Natural killer cell (primary cell): ENCODE measurements at regions not wholly inside any gene's neighbourhood (a gene's known extent, or its start where the extent isn't known, plus 50 kb on each side); places are given as distances from the start of the nearest gene placed in this dataset.

Experiments
- ATAC-seq, 3 donors: fragments of 150-1000 bp in 2 of 3; fragments of 200-7000 bp in 1 of 3; cut with Tn5 transposase; 1 replicate in 1 of 3; 2 replicates in 2 of 3; pipeline ENCODE4 v1.10.0; 2021; ENCODE audit warnings: mild to moderate bottlenecking in 2 of 3, moderate library complexity in 2 of 3
- DNase-seq, 2 donors: peaks; one replicate each; pipeline versions ENCODE4 v3.0.0 to v3.0.0-alpha.2; 2013 to 2021; ENCODE audit warnings: mixed read lengths in 1 of 2
- H3K27ac ChIP-seq: one replicate; pipeline ENCODE4 v1.5.1; 2013; ENCODE audit warnings: mild to moderate bottlenecking, low read length
- H3K27me3 ChIP-seq: one replicate; pipeline ENCODE4 v1.6.1; 2013; ENCODE audit warnings: low read length; ENCODE audit not compliant: control insufficient read depth, insufficient read depth
- H3K36me3 ChIP-seq: one replicate; pipeline ENCODE4 v1.6.1; 2013; ENCODE audit warnings: low read length; ENCODE audit not compliant: control insufficient read depth, insufficient read depth
- H3K4me1 ChIP-seq: one replicate; pipeline ENCODE4 v1.6.1; 2013; ENCODE audit warnings: low read length; ENCODE audit not compliant: control insufficient read depth, insufficient read depth
- H3K4me3 ChIP-seq: one replicate; pipeline ENCODE4 v1.5.1; 2013; ENCODE audit warnings: low read length
- H3K9me3 ChIP-seq: one replicate; pipeline ENCODE4 v1.6.1; 2013; ENCODE audit warnings: low read length; ENCODE audit not compliant: control insufficient read depth, insufficient read depth
- H3K27ac Mint-ChIP-seq, 2 donors: one replicate each; pipeline ENCODE4 v1.8.0; 2022; ENCODE audit warnings: mild to moderate bottlenecking in 2 of 2, mixed read lengths in 2 of 2, moderate library complexity in 1 of 2
- H3K27me3 Mint-ChIP-seq, 2 donors: one replicate each; pipeline ENCODE4 v1.8.0; 2022; ENCODE audit warnings: low read depth in 2 of 2, mixed read lengths in 2 of 2
- H3K36me3 Mint-ChIP-seq: one replicate; pipeline ENCODE4 v1.8.0; 2022; ENCODE audit warnings: mixed read lengths
- H3K4me1 Mint-ChIP-seq, 2 donors: one replicate each; pipeline ENCODE4 v1.8.0; 2022; ENCODE audit warnings: mixed read lengths in 2 of 2
- H3K4me3 Mint-ChIP-seq: one replicate; pipeline ENCODE4 v1.8.0; 2022; ENCODE audit warnings: mild to moderate bottlenecking, moderate library complexity, mixed read lengths
- H3K9me3 Mint-ChIP-seq, 2 donors: one replicate each; pipeline ENCODE4 v1.8.0; 2022; ENCODE audit warnings: mixed read lengths in 2 of 2
- CTCF ChIP-seq: fragments of 200-600 bp; IDR thresholded peaks from one replicate; pipeline ENCODE4 v1.8.0; 2022; ENCODE audit warnings: antibody characterized with exemption
- WGBS: methylation state at CpG from one replicate; pipeline ENCODE4 v1.1.7; 2013; ENCODE audit warnings: missing lambda C conversion rate; ENCODE audit not compliant: insufficient coverage; 5-methylcytosine and 5-hydroxymethylcytosine counted together
- intact Hi-C: fragments of 100-400 bp; cut with micrococcal nuclease; formaldehyde crosslinking; loops from one replicate; pipeline ENCODE4 v1.14.2; 2022

GRCh38 chr4:37101686-37102085, 142.9 kb upstream of the NWD2 start:
- no peaks in the 10 kb centered on the region for H3K36me3 ChIP-seq
- peaks cover 4% of the 10 kb centered on the region in 2 donors for H3K9me3 Mint-ChIP-seq
- ATAC-seq: no peak
- no peaks in the 10 kb centered on the region for H3K9me3 ChIP-seq
- intact Hi-C loops: no loop called here
- no peaks in the 10 kb centered on the region for H3K36me3 Mint-ChIP-seq
- WGBS: 91% methylated on average over 1 of the region's 2 CpGs
- H3K4me1 Mint-ChIP-seq: no peaks in the 10 kb centered on the region
- no peaks in the 10 kb centered on the region for H3K4me1 ChIP-seq
- H3K27ac ChIP-seq: no peak overlapping the region
- TF ChIP-seq CTCF: no peak
- no peaks in the 10 kb centered on the region for H3K27me3 Mint-ChIP-seq
- DNase-seq: no peak
- H3K4me3 ChIP-seq: no peak overlapping the region
- no peak overlapping the region for H3K4me3 Mint-ChIP-seq
- no peaks in the 10 kb centered on the region for H3K27me3 ChIP-seq
- H3K27ac Mint-ChIP-seq: no peak overlapping the region

GRCh38 chr4:37109756-37110155, 134.8 kb upstream of the NWD2 start:
- H3K4me3 ChIP-seq: no peak overlapping the region
- no peak overlapping the region for H3K27ac ChIP-seq
- no peak for DNase-seq
- no peak overlapping the region for H3K27ac Mint-ChIP-seq
- no peak for ATAC-seq
- 44% methylated on average over 1 of the region's 1 CpG for WGBS
- no peaks in the 10 kb centered on the region for H3K36me3 ChIP-seq
- H3K9me3 Mint-ChIP-seq: peaks cover 4 to 9% of the 10 kb centered on the region in 2 donors
- intact Hi-C loops: no loop called here
- no peaks in the 10 kb centered on the region for H3K4me1 ChIP-seq
- no peak overlapping the region for H3K4me3 Mint-ChIP-seq
- no peaks in the 10 kb centered on the region for H3K27me3 Mint-ChIP-seq
- no peaks in the 10 kb centered on the region for H3K27me3 ChIP-seq
- H3K9me3 ChIP-seq: no peaks in the 10 kb centered on the region
- H3K36me3 Mint-ChIP-seq: no peaks in the 10 kb centered on the region
- no peaks in the 10 kb centered on the region for H3K4me1 Mint-ChIP-seq
- TF ChIP-seq CTCF: no peak

GRCh38 chr4:37124800-37125199, 119.7 kb upstream of the NWD2 start:
- H3K27ac ChIP-seq: no peak overlapping the region
- DNase-seq: no peak
- no peaks in the 10 kb centered on the region for H3K36me3 Mint-ChIP-seq
- no peaks in the 10 kb centered on the region for H3K9me3 ChIP-seq
- TF ChIP-seq CTCF: no peak
- H3K4me1 ChIP-seq: no peaks in the 10 kb centered on the region
- 93% methylated on average over 4 of the region's 4 CpGs for WGBS
- H3K4me1 Mint-ChIP-seq: no peaks in the 10 kb centered on the region
- no peak overlapping the region for H3K4me3 Mint-ChIP-seq
- intact Hi-C loops: no loop called here
- no peak overlapping the region for H3K4me3 ChIP-seq
- no peaks in the 10 kb centered on the region for H3K27me3 ChIP-seq
- no peak for ATAC-seq
- no peaks in the 10 kb centered on the region for H3K36me3 ChIP-seq
- no peak overlapping the region for H3K27ac Mint-ChIP-seq
- H3K27me3 Mint-ChIP-seq: no peaks in the 10 kb centered on the region
- peaks cover 10 to 12% of the 10 kb centered on the region in 2 donors for H3K9me3 Mint-ChIP-seq

- no peak for DNase-seq
- H3K27me3 ChIP-seq: no peaks in the 10 kb centered on the region
- H3K27me3 Mint-ChIP-seq: no peaks in the 10 kb centered on the region
- intact Hi-C loops: no loop called here
- no peaks in the 10 kb centered on the region for H3K36me3 Mint-ChIP-seq
- H3K4me1 ChIP-seq: no peaks in the 10 kb centered on the region
- no peaks in the 10 kb centered on the region for H3K4me1 Mint-ChIP-seq
- H3K9me3 ChIP-seq: no peaks in the 10 kb centered on the region
- H3K27ac Mint-ChIP-seq: no peak overlapping the region
- ATAC-seq: no peak
- no peaks in the 10 kb centered on the region for H3K36me3 ChIP-seq
- no peak overlapping the region for H3K4me3 Mint-ChIP-seq
- no peak overlapping the region for H3K27ac ChIP-seq
- no peak for TF ChIP-seq CTCF
- peaks cover 8 to 10% of the 10 kb centered on the region in 2 donors for H3K9me3 Mint-ChIP-seq
- no peak overlapping the region for H3K4me3 ChIP-seq
These were observed 118.5 kb upstream of the NWD2 start for GRCh38 chr4:37126051-37126450.
